SK-N-SH treated with all-trans-retinoic acid at 6 μM for 48 hours (cell line): ENCODE measurements at regions not wholly inside any gene's neighbourhood (a gene's known extent, or its start where the extent isn't known, plus 50 kb on each side); places are given as distances from the start of the nearest gene placed in this dataset.
"Not testable (repeated sequence)": the region's sequence is repeated elsewhere in the genome, so short reads cannot be mapped to it uniquely, and the experiment has no call there.

Experiments
- ATAC-seq: fragments of 200-7000 bp; cut with Tn5 transposase; 3 replicates; pipeline ENCODE4 v1.9.1; 2020; ENCODE audit warnings: mild to moderate bottlenecking, moderate library complexity
- ARNTL ChIP-seq: fragments of 450-650 bp; formaldehyde crosslinking; IDR thresholded peaks from 2 replicates; pipeline ENCODE4 v1.5.0; 2020; ENCODE audit warnings: low read depth, mild to moderate bottlenecking, moderate library complexity, borderline replicate concordance
- BACH2 ChIP-seq: fragments of 250-450 bp; sonication (Bioruptor Pico); IDR thresholded peaks from 2 replicates; pipeline ENCODE4 v1.9.0; 2021; ENCODE audit warnings: mild to moderate bottlenecking, borderline replicate concordance
- CREB5 ChIP-seq: fragments of 250-450 bp; sonication (Bioruptor Pico); IDR thresholded peaks from 2 replicates; pipeline ENCODE4 v1.5.1; 2020; ENCODE audit warnings: low read depth, mild to moderate bottlenecking, moderate library complexity
- CSDC2 ChIP-seq: fragments of 250-450 bp; sonication (Bioruptor Pico); IDR thresholded peaks from 2 replicates; pipeline ENCODE4 v1.5.0; 2020; ENCODE audit warnings: mild to moderate bottlenecking, moderate library complexity
- ESRRG ChIP-seq: fragments of 250-450 bp; sonication (Bioruptor Pico); IDR thresholded peaks from 2 replicates; pipeline ENCODE4 v1.6.1; 2021; ENCODE audit warnings: mild to moderate bottlenecking
- GLIS3 ChIP-seq: fragments of 250-450 bp; sonication (Bioruptor Pico); IDR thresholded peaks from 2 replicates; pipeline ENCODE4 v1.5.0; 2020; ENCODE audit warnings: mild to moderate bottlenecking, moderate library complexity
- ISL1 ChIP-seq: fragments of 250-450 bp; sonication (Bioruptor Pico); IDR thresholded peaks from 2 replicates; pipeline ENCODE4 v2.1.2; 2022; ENCODE audit warnings: mild to moderate bottlenecking, moderate library complexity
- OSR1 ChIP-seq: fragments of 250-450 bp; sonication (Bioruptor Pico); IDR thresholded peaks from 2 replicates; pipeline ENCODE4 v1.8.0; 2022; ENCODE audit warnings: moderate library complexity, mild to moderate bottlenecking, inconsistent platforms
- PPARA ChIP-seq: fragments of 250-450 bp; sonication (Bioruptor Pico); IDR thresholded peaks from 2 replicates; pipeline ENCODE4 v1.5.0; 2020; ENCODE audit warnings: mild to moderate bottlenecking, borderline replicate concordance
- RARB ChIP-seq: fragments of 250-450 bp; sonication (Bioruptor Pico); IDR thresholded peaks from 2 replicates; pipeline ENCODE4 v1.8.0; 2021; ENCODE audit warnings: mild to moderate bottlenecking, moderate library complexity
- TCF4 ChIP-seq: fragments of 250-450 bp; sonication (Bioruptor Pico); IDR thresholded peaks from 2 replicates; pipeline ENCODE4 v1.8.0; 2021; ENCODE audit warnings: mild to moderate bottlenecking, moderate library complexity, borderline replicate concordance
- TOX ChIP-seq: fragments of 250-450 bp; sonication (Bioruptor Pico); IDR thresholded peaks from 2 replicates; pipeline ENCODE4 v1.8.0; 2021; ENCODE audit warnings: mild to moderate bottlenecking, moderate library complexity, borderline replicate concordance
- TSHZ2 ChIP-seq: fragments of 250-450 bp; sonication (Bioruptor Pico); IDR thresholded peaks from 2 replicates; pipeline ENCODE4 v1.5.0; 2020; ENCODE audit warnings: mild to moderate bottlenecking, moderate library complexity
- ZC3H10 ChIP-seq: fragments of 250-450 bp; sonication (Bioruptor Pico); IDR thresholded peaks from 2 replicates; pipeline ENCODE4 v1.5.1; 2021; ENCODE audit warnings: mild to moderate bottlenecking, moderate library complexity
- ZFP3 ChIP-seq: fragments of 250-450 bp; sonication (Bioruptor Pico); IDR thresholded peaks from 2 replicates; pipeline ENCODE4 v1.5.0; 2020; ENCODE audit warnings: mild to moderate bottlenecking, moderate library complexity
- ZFP30 ChIP-seq: fragments of 450-650 bp; formaldehyde crosslinking; IDR thresholded peaks from 2 replicates; pipeline ENCODE4 v1.5.0; 2022; ENCODE audit warnings: mild to moderate bottlenecking, moderate library complexity
- ZNF565 ChIP-seq: fragments of 450-650 bp; formaldehyde crosslinking; conservative IDR thresholded peaks from 2 replicates; pipeline ENCODE4 v1.5.0; 2020; ENCODE audit warnings: low read depth, mild to moderate bottlenecking, moderate library complexity
- ZNF70 ChIP-seq: fragments of 450-650 bp; formaldehyde crosslinking; IDR thresholded peaks from 2 replicates; pipeline ENCODE4 v1.5.0; 2020; ENCODE audit warnings: mild to moderate bottlenecking, moderate library complexity
- ZNF8 ChIP-seq: fragments of 450-650 bp; formaldehyde crosslinking; IDR thresholded peaks from 2 replicates; pipeline ENCODE4 v1.5.0; 2020; ENCODE audit warnings: mild to moderate bottlenecking, moderate library complexity
- TF ChIP-seq, protein P1 (sequence below): fragments of 250-450 bp; sonication (Bioruptor Pico); IDR thresholded peaks from 2 replicates; pipeline ENCODE4 v1.5.1; 2021; ENCODE audit warnings: mild to moderate bottlenecking, moderate library complexity
- TF ChIP-seq, protein P2 (sequence below): fragments of 250-450 bp; sonication (Bioruptor Pico); IDR thresholded peaks from 2 replicates; pipeline ENCODE4 v1.8.0; 2021; ENCODE audit warnings: low read depth, mild to moderate bottlenecking, moderate library complexity, borderline replicate concordance
- TF ChIP-seq, protein P3 (sequence below): fragments of 250-450 bp; sonication (Bioruptor Pico); IDR thresholded peaks from 2 replicates; pipeline ENCODE4 v1.8.0; 2020; ENCODE audit warnings: mild to moderate bottlenecking, moderate library complexity, borderline replicate concordance

DNA sequence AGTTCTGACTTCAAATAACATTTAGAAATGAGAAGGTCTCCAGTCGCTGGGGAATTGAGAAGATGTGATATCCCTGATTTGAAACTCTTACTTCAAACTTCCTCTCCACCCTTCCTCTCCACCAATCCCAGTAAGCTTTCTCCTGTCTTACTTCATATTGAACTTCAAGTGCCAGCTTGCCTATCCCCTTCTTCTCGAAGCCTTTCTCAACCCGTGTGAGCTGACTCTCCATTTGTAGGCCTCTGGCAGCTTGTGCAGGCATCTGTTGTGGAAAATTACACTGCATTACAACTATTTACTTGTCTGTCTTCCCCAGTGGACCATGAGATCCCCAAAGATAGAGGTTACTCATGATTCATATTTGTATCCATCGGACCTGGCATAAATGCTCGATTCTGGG, 280.8 kb upstream of the CDH5 start:
- TF ChIP-seq BACH2 (CRISPR knock-in tag): no peak
- TF ChIP-seq CSDC2 (CRISPR knock-in tag): no peak
- no peak for TF ChIP-seq TOX (CRISPR knock-in tag)
- no peak for TF ChIP-seq ZNF70 (CRISPR knock-in tag)
- no peak for TF ChIP-seq ZNF8 (CRISPR knock-in tag)
- TF ChIP-seq ARNTL: no peak
- no peak for TF ChIP-seq ZFP30
- ATAC-seq: no peak

DNA sequence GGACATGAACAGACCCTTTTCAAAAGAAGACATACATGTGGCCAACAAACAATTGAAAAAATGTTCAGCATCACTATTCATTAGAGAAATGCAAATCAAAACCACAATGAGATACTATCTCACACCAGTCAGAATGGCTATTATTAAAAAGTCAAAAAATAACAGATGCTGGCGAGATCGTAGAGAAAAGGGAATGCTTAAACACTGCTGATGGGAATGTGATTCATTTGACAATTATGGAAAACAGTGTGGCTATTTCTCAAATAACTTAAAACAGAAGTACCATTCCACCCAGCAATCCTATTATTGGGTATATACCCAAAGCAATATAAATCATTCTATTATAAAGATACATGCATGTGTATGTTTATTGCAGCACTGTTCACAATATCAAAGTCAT, 281.8 kb upstream of the CDH5 start:
- not testable (repeated sequence) for ATAC-seq

GRCh38 chr16:66084306-66084705, 282.2 kb upstream of the CDH5 start:
- no peak for ATAC-seq
- TF ChIP-seq TCF4 (no peak), OSR1 (CRISPR knock-in tag) (no peak), ZNF565 (CRISPR knock-in tag) (no peak), ARNTL (no peak), ISL1 (CRISPR knock-in tag) (no peak), BACH2 (CRISPR knock-in tag) (no peak), ZC3H10 (no peak), TSHZ2 (CRISPR knock-in tag) (no peak), ZNF8 (CRISPR knock-in tag) (no peak), RARB (CRISPR knock-in tag) (no peak), ZFP3 (CRISPR knock-in tag) (no peak), GLIS3 (no peak), PPARA (no peak), CREB5 (CRISPR knock-in tag) (no peak), ZNF70 (CRISPR knock-in tag) (no peak), TOX (CRISPR knock-in tag) (no peak)
- TF ChIP-seq, protein P1, sequence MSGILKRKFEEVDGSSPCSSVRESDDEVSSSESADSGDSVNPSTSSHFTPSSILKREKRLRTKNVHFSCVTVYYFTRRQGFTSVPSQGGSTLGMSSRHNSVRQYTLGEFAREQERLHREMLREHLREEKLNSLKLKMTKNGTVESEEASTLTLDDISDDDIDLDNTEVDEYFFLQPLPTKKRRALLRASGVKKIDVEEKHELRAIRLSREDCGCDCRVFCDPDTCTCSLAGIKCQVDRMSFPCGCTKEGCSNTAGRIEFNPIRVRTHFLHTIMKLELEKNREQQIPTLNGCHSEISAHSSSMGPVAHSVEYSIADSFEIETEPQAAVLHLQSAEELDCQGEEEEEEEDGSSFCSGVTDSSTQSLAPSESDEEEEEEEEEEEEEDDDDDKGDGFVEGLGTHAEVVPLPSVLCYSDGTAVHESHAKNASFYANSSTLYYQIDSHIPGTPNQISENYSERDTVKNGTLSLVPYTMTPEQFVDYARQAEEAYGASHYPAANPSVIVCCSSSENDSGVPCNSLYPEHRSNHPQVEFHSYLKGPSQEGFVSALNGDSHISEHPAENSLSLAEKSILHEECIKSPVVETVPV (CRISPR knock-in tag): no peak
- TF ChIP-seq, protein P2, sequence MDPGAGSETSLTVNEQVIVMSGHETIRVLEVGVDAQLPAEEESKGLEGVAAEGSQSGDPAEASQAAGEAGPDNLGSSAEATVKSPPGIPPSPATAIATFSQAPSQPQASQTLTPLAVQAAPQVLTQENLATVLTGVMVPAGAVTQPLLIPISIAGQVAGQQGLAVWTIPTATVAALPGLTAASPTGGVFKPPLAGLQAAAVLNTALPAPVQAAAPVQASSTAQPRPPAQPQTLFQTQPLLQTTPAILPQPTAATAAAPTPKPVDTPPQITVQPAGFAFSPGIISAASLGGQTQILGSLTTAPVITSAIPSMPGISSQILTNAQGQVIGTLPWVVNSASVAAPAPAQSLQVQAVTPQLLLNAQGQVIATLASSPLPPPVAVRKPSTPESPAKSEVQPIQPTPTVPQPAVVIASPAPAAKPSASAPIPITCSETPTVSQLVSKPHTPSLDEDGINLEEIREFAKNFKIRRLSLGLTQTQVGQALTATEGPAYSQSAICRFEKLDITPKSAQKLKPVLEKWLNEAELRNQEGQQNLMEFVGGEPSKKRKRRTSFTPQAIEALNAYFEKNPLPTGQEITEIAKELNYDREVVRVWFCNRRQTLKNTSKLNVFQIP (CRISPR knock-in tag): no peak

- no peak for ATAC-seq
- no peak for TF ChIP-seq TSHZ2 (CRISPR knock-in tag)
- no peak for TF ChIP-seq TOX (CRISPR knock-in tag)
- TF ChIP-seq GLIS3: no peak
- TF ChIP-seq ZNF70 (CRISPR knock-in tag): no peak
- TF ChIP-seq OSR1 (CRISPR knock-in tag): no peak
- no peak for TF ChIP-seq ARNTL
- no peak for TF ChIP-seq PPARA
- TF ChIP-seq CSDC2 (CRISPR knock-in tag): no peak
- no peak for TF ChIP-seq BACH2 (CRISPR knock-in tag)
- TF ChIP-seq TCF4: no peak
- TF ChIP-seq, protein P3, sequence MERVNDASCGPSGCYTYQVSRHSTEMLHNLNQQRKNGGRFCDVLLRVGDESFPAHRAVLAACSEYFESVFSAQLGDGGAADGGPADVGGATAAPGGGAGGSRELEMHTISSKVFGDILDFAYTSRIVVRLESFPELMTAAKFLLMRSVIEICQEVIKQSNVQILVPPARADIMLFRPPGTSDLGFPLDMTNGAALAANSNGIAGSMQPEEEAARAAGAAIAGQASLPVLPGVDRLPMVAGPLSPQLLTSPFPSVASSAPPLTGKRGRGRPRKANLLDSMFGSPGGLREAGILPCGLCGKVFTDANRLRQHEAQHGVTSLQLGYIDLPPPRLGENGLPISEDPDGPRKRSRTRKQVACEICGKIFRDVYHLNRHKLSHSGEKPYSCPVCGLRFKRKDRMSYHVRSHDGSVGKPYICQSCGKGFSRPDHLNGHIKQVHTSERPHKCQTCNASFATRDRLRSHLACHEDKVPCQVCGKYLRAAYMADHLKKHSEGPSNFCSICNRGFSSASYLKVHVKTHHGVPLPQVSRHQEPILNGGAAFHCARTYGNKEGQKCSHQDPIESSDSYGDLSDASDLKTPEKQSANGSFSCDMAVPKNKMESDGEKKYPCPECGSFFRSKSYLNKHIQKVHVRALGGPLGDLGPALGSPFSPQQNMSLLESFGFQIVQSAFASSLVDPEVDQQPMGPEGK (CRISPR knock-in tag): no peak
- TF ChIP-seq ZNF565 (CRISPR knock-in tag): no peak
- TF ChIP-seq ESRRG (CRISPR knock-in tag): no peak
- TF ChIP-seq, protein P2 (CRISPR knock-in tag): no peak
- no peak for TF ChIP-seq ISL1 (CRISPR knock-in tag)
Observed at GRCh38 chr16:66083171-66083570, 283.3 kb upstream of the CDH5 start.
